K562 (cell line): ENCODE measurements at regions not wholly inside any gene's neighbourhood (a gene's known extent, or its start where the extent isn't known, plus 50 kb on each side); places are given as distances from the start of the nearest gene placed in this dataset.

Experiments
- ATAC-seq: fragments of 200-7000 bp; cut with Tn5 transposase; 3 replicates; pipeline ENCODE4 v1.9.1; 2020; ENCODE audit warnings: moderate library complexity
- BruUV-seq: library from RNA; stranded (reverse); fragments of 400-500 nt; replicated peaks from 2 replicates; lab custom pipeline; 2021; lab: Mats Ljungman, UMichigan
- CTCF ChIA-PET: fragments of 300-600 bp; formaldehyde crosslinking; extraction: SDS; loops from one replicate; lab custom pipeline; 2021; ENCODE audit warnings: low intra/inter-chr PET ratio; lab: Yijun Ruan, JAX
- POLR2A ChIA-PET: fragments of 300-600, 350-650 bp; sonication (Branson Sonifier 250); formaldehyde crosslinking; extraction: SDS; loops from one replicate; lab custom pipeline; 2021; ENCODE audit warnings: antibody characterized with exemption, inconsistent platforms; lab: Yijun Ruan, JAX
- DNase-seq, 4 experiments: peaks; one replicate each; pipeline versions ENCODE4 v3.0.0 to v3.0.0-alpha.2; 2011 to 2018; ENCODE audit warnings: low spot score in 3 of 4, mixed read lengths in 3 of 4; ENCODE audit errors: extremely low read depth in 1 of 4
- FAIRE-seq: peaks from 2 replicates; lab custom pipeline; 2011; peaks lifted over from hg19 to GRCh38; lab: Jason Lieb, UNC
- H2AFZ ChIP-seq: 2 replicates; pipeline ENCODE4 v1.6.0; 2011; ENCODE audit warnings: low read depth, low read length, control low read depth, inconsistent platforms
- H3K27ac ChIP-seq: fragments of 200-600 bp; 3 replicates; pipeline ENCODE4 v1.8.0; 2011; ENCODE audit warnings: low read depth, mild to moderate bottlenecking, control low read depth, inconsistent platforms, low read length, moderate library complexity, mixed read lengths; ENCODE audit errors: extremely low read depth
- H3K27me3 ChIP-seq, 2 experiments: fragments of 300-600 bp in 1 of 2; 2 replicates in 1 of 2; 3 replicates in 1 of 2; pipeline versions ENCODE4 v1.6.0 to v1.8.0; 2011; ENCODE audit warnings: inconsistent platforms in 2 of 2, low read length in 2 of 2, mild to moderate bottlenecking in 1 of 2, mixed read lengths in 1 of 2, moderate library complexity in 1 of 2; ENCODE audit not compliant: control insufficient read depth in 2 of 2, insufficient read depth in 2 of 2
- H3K36me3 ChIP-seq: fragments of 300-600 bp; 3 replicates; pipeline ENCODE4 v1.8.0; 2011; ENCODE audit warnings: mild to moderate bottlenecking, low read length, inconsistent platforms; ENCODE audit not compliant: control insufficient read depth, insufficient read depth
- H3K4me1 ChIP-seq, 2 experiments: fragments of 200-600 bp in 1 of 2; replicated peaks in 1 of 2; 2 replicates in 1 of 2; 3 replicates in 1 of 2; pipeline versions ENCODE4 v1.5.1 to v1.8.0; 2011; ENCODE audit warnings: inconsistent platforms in 2 of 2, low read length in 2 of 2, mild to moderate bottlenecking in 1 of 2, mixed read lengths in 1 of 2, moderate library complexity in 1 of 2; ENCODE audit not compliant: control insufficient read depth in 2 of 2, insufficient read depth in 2 of 2
- H3K4me2 ChIP-seq: 2 replicates; pipeline ENCODE4 v1.6.1; 2011; ENCODE audit warnings: low read length, control low read depth, inconsistent platforms, mixed read lengths; ENCODE audit not compliant: insufficient read depth
- H3K4me3 ChIP-seq: fragments of 200-600 bp; sonication (generic), shearing (Covaris generic); 2 replicates; pipeline ENCODE4 v1.5.1; 2016; ENCODE audit warnings: control low read depth, inconsistent platforms
- H3K79me2 ChIP-seq: fragments of 200-600 bp; 3 replicates; pipeline ENCODE4 v1.8.0; 2011; ENCODE audit warnings: low read length, inconsistent platforms; ENCODE audit not compliant: control insufficient read depth, insufficient read depth
- H3K9ac ChIP-seq, 2 experiments: 2 replicates each; pipeline versions ENCODE4 v1.6.0 to v1.6.1; 2011; ENCODE audit warnings: low read depth in 2 of 2, low read length in 2 of 2, control low read depth in 1 of 2, inconsistent platforms in 1 of 2, mild to moderate bottlenecking in 1 of 2, mixed read lengths in 1 of 2; ENCODE audit not compliant: insufficient read depth in 1 of 2
- H3K9me1 ChIP-seq: one replicate; pipeline ENCODE4 v1.6.0; 2011; ENCODE audit warnings: inconsistent platforms, mild to moderate bottlenecking, low read length, moderate library complexity; ENCODE audit not compliant: control insufficient read depth, insufficient read depth
- H3K9me3 ChIP-seq: replicated peaks from 2 replicates; pipeline ENCODE4 v1.5.1; 2011; ENCODE audit warnings: low read depth, low read length, inconsistent platforms; ENCODE audit not compliant: control insufficient read depth, insufficient read depth
- H4K20me1 ChIP-seq: replicated peaks from 2 replicates; pipeline ENCODE4 v1.6.1; 2011; ENCODE audit warnings: low read length, inconsistent platforms, mixed read lengths; ENCODE audit not compliant: control insufficient read depth, insufficient read depth
- ATF1 ChIP-seq, 2 experiments: fragments of 450-650 bp in 1 of 2; IDR thresholded peaks; 2 replicates each; pipeline ENCODE4 v1.6.1; 2016; ENCODE audit warnings: missing compliant biosample characterization in 1 of 2, missing genetic modification characterization in 1 of 2
- DIDO1 ChIP-seq: fragments of 450-650 bp; IDR thresholded peaks from 2 replicates; pipeline ENCODE4 v1.6.1; 2016; ENCODE audit warnings: low read depth, missing biosample characterization, missing genetic modification characterization
- FOXM1 ChIP-seq, 2 experiments: fragments of 450-650 bp in 1 of 2; sonication (generic) in 1 of 2; formaldehyde crosslinking in 1 of 2; IDR thresholded peaks; 2 replicates each; pipeline versions ENCODE4 v1.6.1 to v1.9.0; 2017 to 2022; ENCODE audit warnings: low read depth in 2 of 2, mild to moderate bottlenecking in 2 of 2, missing genetic modification reagents in 1 of 2, moderate library complexity in 1 of 2
- JUN ChIP-seq, 2 experiments: sonication (generic) in 1 of 2; formaldehyde crosslinking in 1 of 2; IDR thresholded peaks; 2 replicates each; pipeline versions ENCODE4 v1.6.1 to v1.8.0; 2012 to 2022; ENCODE audit warnings: borderline replicate concordance in 2 of 2, mild to moderate bottlenecking in 2 of 2, improper control_type of control experiment in 1 of 2, low read depth in 1 of 2, low read length in 1 of 2, missing genetic modification reagents in 1 of 2
- KDM4B ChIP-seq, 2 experiments: fragments of 450-650 bp in 1 of 2; sonication (generic) in 1 of 2; IDR thresholded peaks; 2 replicates each; pipeline ENCODE4 v1.6.1; 2016 to 2017; ENCODE audit warnings: borderline replicate concordance in 2 of 2, antibody characterized with exemption in 1 of 2, low read depth in 1 of 2, mild to moderate bottlenecking in 1 of 2
- MCM5 ChIP-seq: fragments of 450-650 bp; IDR thresholded peaks from 2 replicates; pipeline ENCODE4 v1.6.1; 2016; ENCODE audit warnings: low read depth
- PML ChIP-seq: IDR thresholded peaks from 2 replicates; pipeline ENCODE4 v1.6.1; 2012; ENCODE audit warnings: low read length, inconsistent platforms
- RFX1 ChIP-seq: fragments of 450-650 bp; IDR thresholded peaks from 2 replicates; pipeline ENCODE4 v1.6.1; 2016; ENCODE audit warnings: mild to moderate bottlenecking, moderate library complexity
- SOX6 ChIP-seq: fragments of 450-650 bp; IDR thresholded peaks from 2 replicates; pipeline ENCODE4 v1.6.1; 2014; ENCODE audit warnings: mild to moderate bottlenecking
- TAF15 ChIP-seq: fragments of 200-400 bp; formaldehyde crosslinking; IDR thresholded peaks from 2 replicates; pipeline ENCODE4 v1.6.1; 2017; ENCODE audit warnings: mild to moderate bottlenecking, low read depth, low read length, moderate library complexity
- TCF7L2 ChIP-seq: fragments of 150-350 bp; IDR thresholded peaks from 2 replicates; pipeline ENCODE4 v1.6.1; 2016; ENCODE audit warnings: low read depth, mild to moderate bottlenecking, low read length, moderate library complexity
- WGBS: fragments of 100-300 bp; shearing (Covaris generic); methylation state at CpG from one replicate; pipeline ENCODE4 v1.1.6; 2016; ENCODE audit warnings: low coverage, mixed read lengths; ENCODE audit not compliant: insufficient coverage; ENCODE audit errors: missing lambda C conversion rate; 5-methylcytosine and 5-hydroxymethylcytosine counted together
- in situ Hi-C: fragments of 300-500 bp; cut with MboI; formaldehyde crosslinking; loops from 4 replicates; pipeline ENCODE4 v1.15.0; 2018; ENCODE audit warnings: inconsistent platforms, mixed read lengths
- intact Hi-C: fragments of 100-400 bp; cut with micrococcal nuclease; formaldehyde crosslinking; loops from 2 replicates; pipeline ENCODE4 v1.14.2; 2022
- TF ChIP-seq, protein P1 (sequence below): fragments of 150-350 bp; conservative IDR thresholded peaks from 2 replicates; pipeline ENCODE4 v1.6.1; 2014; ENCODE audit warnings: low read length
- TF ChIP-seq, protein P2 (sequence below): fragments of 250-450 bp; sonication (Bioruptor Pico); IDR thresholded peaks from 2 replicates; pipeline ENCODE4 v1.5.0; 2022; ENCODE audit warnings: mild to moderate bottlenecking
- TF ChIP-seq, protein P3 (sequence below): sonication (generic); formaldehyde crosslinking; IDR thresholded peaks from 2 replicates; pipeline ENCODE4 v1.8.0; 2022; ENCODE audit warnings: mild to moderate bottlenecking, low read depth, missing genetic modification reagents
- TF ChIP-seq, protein P4 (sequence below): fragments of 200-800 bp; sonication (Bioruptor generic); IDR thresholded peaks from 2 replicates; pipeline ENCODE4 v1.6.1; 2017; ENCODE audit warnings: missing genetic modification characterization, missing compliant biosample characterization

DNA sequence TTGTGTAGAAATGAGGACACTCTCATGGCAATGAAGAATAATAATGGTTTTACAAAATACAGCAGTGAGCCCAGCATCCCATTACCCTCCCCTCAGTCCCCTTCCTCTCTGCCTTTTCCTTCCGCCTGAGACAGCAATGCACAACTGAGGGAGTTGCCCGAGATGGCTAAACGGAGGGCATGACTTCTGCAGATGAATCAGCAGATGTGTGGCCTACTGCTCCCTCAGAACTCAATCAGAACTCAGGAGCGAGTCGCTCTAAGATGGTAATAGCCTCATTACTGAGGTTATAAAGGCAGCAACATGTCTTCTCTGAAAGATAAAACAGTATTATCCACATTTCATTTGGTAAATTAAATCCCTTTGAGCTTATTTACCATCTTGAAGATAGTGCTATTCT is 326.6 kb downstream of the ENC1 start:
- in situ Hi-C loops: no loop called here
- H3K79me2 ChIP-seq: no peaks in the 10 kb centered on the region
- 0% methylated on average over 5 of the region's 5 CpGs for whole genome bisulfite sequencing
- no peak overlapping the region for H2AFZ ChIP-seq
- H3K9me3 ChIP-seq: no peaks in the 10 kb centered on the region
- no peaks in the 10 kb centered on the region for H3K9me1 ChIP-seq
- peaks cover 0 to 7% of the 10 kb centered on the region in 2 experiments; a peak in 2 of 5 replicates for H3K27me3 ChIP-seq
- POLR2A ChIA-PET: interaction anchor here (1.5 kb wide), 1 partner anchor 10 kb away, joined by 5 read pairs; no protein-coding TSS in a partner anchor
- CTCF ChIA-PET: no interaction called here
- no peak overlapping the region for H3K4me2 ChIP-seq
- H3K36me3 ChIP-seq: no peaks in the 10 kb centered on the region
- FAIRE-seq (no peak), DNase-seq (no peak), ATAC-seq (no peak)
- H4K20me1 ChIP-seq: no peaks in the 10 kb centered on the region
- no peak overlapping the region for H3K4me3 ChIP-seq
- H3K27ac ChIP-seq: no peak overlapping the region
- intact Hi-C loops: no loop called here
- H3K4me1 ChIP-seq: no peaks in the 10 kb centered on the region
- no peak overlapping the region for H3K9ac ChIP-seq
- BruUV-seq: no TSS peak
- TF ChIP-seq JUN (IDR thresholded peaks at IDR 0.05; ENCODE audit: borderline replicate concordance, low read depth, low read length) (no peak), JUN (CRISPR knock-in tag; IDR thresholded peaks at IDR 0.05; ENCODE audit: borderline replicate concordance) (no peak), FOXM1 (IDR thresholded peaks at IDR 0.05; ENCODE audit: low read depth) (no peak), FOXM1 (CRISPR knock-in tag; IDR thresholded peaks at IDR 0.05; ENCODE audit: low read depth) (no peak), SOX6 (no peak), MCM5 (no peak), KDM4B (IDR thresholded peaks at IDR 0.05; ENCODE audit: borderline replicate concordance in 2 of 2, low read depth in 1 of 2) (no peak), TCF7L2 (no peak), TAF15 (no peak), RFX1 (no peak), DIDO1 (tag) (no peak), PML (no peak), ATF1 (CRISPR knock-in tag; IDR thresholded peaks at IDR 0.05) (no peak), ATF1 (tag; IDR thresholded peaks at IDR 0.05) (no peak)
- TF ChIP-seq, protein P1, sequence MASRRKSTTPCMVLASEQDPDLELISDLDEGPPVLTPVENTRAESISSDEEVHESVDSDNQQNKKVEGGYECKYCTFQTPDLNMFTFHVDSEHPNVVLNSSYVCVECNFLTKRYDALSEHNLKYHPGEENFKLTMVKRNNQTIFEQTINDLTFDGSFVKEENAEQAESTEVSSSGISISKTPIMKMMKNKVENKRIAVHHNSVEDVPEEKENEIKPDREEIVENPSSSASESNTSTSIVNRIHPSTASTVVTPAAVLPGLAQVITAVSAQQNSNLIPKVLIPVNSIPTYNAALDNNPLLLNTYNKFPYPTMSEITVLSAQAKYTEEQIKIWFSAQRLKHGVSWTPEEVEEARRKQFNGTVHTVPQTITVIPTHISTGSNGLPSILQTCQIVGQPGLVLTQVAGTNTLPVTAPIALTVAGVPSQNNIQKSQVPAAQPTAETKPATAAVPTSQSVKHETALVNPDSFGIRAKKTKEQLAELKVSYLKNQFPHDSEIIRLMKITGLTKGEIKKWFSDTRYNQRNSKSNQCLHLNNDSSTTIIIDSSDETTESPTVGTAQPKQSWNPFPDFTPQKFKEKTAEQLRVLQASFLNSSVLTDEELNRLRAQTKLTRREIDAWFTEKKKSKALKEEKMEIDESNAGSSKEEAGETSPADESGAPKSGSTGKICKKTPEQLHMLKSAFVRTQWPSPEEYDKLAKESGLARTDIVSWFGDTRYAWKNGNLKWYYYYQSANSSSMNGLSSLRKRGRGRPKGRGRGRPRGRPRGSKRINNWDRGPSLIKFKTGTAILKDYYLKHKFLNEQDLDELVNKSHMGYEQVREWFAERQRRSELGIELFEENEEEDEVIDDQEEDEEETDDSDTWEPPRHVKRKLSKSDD: no peak
- TF ChIP-seq, protein P2, sequence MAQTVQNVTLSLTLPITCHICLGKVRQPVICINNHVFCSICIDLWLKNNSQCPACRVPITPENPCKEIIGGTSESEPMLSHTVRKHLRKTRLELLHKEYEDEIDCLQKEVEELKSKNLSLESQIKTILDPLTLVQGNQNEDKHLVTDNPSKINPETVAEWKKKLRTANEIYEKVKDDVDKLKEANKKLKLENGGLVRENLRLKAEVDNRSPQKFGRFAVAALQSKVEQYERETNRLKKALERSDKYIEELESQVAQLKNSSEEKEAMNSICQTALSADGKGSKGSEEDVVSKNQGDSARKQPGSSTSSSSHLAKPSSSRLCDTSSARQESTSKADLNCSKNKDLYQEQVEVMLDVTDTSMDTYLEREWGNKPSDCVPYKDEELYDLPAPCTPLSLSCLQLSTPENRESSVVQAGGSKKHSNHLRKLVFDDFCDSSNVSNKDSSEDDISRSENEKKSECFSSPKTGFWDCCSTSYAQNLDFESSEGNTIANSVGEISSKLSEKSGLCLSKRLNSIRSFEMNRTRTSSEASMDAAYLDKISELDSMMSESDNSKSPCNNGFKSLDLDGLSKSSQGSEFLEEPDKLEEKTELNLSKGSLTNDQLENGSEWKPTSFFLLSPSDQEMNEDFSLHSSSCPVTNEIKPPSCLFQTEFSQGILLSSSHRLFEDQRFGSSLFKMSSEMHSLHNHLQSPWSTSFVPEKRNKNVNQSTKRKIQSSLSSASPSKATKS (CRISPR knock-in tag): no peak
- TF ChIP-seq, protein P3, sequence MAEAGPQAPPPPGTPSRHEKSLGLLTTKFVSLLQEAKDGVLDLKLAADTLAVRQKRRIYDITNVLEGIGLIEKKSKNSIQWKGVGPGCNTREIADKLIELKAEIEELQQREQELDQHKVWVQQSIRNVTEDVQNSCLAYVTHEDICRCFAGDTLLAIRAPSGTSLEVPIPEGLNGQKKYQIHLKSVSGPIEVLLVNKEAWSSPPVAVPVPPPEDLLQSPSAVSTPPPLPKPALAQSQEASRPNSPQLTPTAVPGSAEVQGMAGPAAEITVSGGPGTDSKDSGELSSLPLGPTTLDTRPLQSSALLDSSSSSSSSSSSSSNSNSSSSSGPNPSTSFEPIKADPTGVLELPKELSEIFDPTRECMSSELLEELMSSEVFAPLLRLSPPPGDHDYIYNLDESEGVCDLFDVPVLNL (CRISPR knock-in tag): no peak
- TF ChIP-seq, protein P4, sequence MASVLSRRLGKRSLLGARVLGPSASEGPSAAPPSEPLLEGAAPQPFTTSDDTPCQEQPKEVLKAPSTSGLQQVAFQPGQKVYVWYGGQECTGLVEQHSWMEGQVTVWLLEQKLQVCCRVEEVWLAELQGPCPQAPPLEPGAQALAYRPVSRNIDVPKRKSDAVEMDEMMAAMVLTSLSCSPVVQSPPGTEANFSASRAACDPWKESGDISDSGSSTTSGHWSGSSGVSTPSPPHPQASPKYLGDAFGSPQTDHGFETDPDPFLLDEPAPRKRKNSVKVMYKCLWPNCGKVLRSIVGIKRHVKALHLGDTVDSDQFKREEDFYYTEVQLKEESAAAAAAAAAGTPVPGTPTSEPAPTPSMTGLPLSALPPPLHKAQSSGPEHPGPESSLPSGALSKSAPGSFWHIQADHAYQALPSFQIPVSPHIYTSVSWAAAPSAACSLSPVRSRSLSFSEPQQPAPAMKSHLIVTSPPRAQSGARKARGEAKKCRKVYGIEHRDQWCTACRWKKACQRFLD (CRISPR knock-in tag): no peak
